Gastrocnemius medialis (tissue), 4 donors: ENCODE measurements at regions not wholly inside any gene's neighbourhood (a gene's known extent, or its start where the extent isn't known, plus 50 kb on each side); places are given as distances from the start of the nearest gene placed in this dataset.

ENCODE experiments used
- ATAC-seq, 2 donors: fragments of 150-250 bp; one replicate each; pipeline ENCODE4 v1.9.1; 2016
- DNase-seq, 2 donors: peaks; one replicate each; pipeline ENCODE4 v3.0.0-alpha.2; 2019
- H3K27ac ChIP-seq, 4 donors: fragments of 200-600 bp; sonication (generic); 1 replicate in 1 of 4; 2 replicates in 3 of 4; pipeline ENCODE4 v1.5.1; 2016 to 2018; ENCODE audit warnings: mild to moderate bottlenecking in 2 of 4, moderate library complexity in 1 of 4
- H3K27me3 ChIP-seq, 3 donors: fragments of 200-600 bp; sonication (generic) in 2 of 3; 1 replicate in 1 of 3; 2 replicates in 2 of 3; pipeline versions ENCODE4 v1.5.1 to v1.6.0; 2016 to 2019; ENCODE audit warnings: mild to moderate bottlenecking in 1 of 3, moderate library complexity in 1 of 3
- H3K36me3 ChIP-seq, 2 donors: fragments of 200-600 bp; sonication (generic) in 1 of 2; one replicate each; pipeline ENCODE4 v1.5.1; 2017 to 2018
- H3K4me1 ChIP-seq, 2 donors: fragments of 200-600 bp; sonication (generic) in 1 of 2; one replicate each; pipeline ENCODE4 v1.5.1; 2016 to 2017; ENCODE audit warnings: mild to moderate bottlenecking in 2 of 2
- H3K4me3 ChIP-seq, 4 donors: fragments of 200-600 bp; sonication (generic) in 3 of 4; 1 replicate in 1 of 4; 2 replicates in 3 of 4; pipeline ENCODE4 v1.5.1; 2016 to 2019; ENCODE audit warnings: mild to moderate bottlenecking in 2 of 4
- H3K9me3 ChIP-seq, 3 donors: fragments of 200-600 bp; sonication (generic) in 2 of 3; 1 replicate in 1 of 3; 2 replicates in 2 of 3; pipeline ENCODE4 v1.5.1; 2016 to 2019
- CTCF ChIP-seq, 5 experiments: fragments of 450-650 bp in 3 of 5; fragments of 200-600 bp in 2 of 5; sonication (generic) in 2 of 5; IDR thresholded peaks in 4 of 5; conservative IDR thresholded peaks in 1 of 5; 1 replicate in 4 of 5; 2 replicates in 1 of 5; pipeline ENCODE4 v1.5.1; 2016 to 2019; ENCODE audit warnings: antibody characterized with exemption in 5 of 5, mild to moderate bottlenecking in 3 of 5, moderate library complexity in 3 of 5
- POLR2A ChIP-seq, 2 donors: fragments of 450-650 bp; IDR thresholded peaks; one replicate each; pipeline ENCODE4 v1.6.1; 2017; ENCODE audit warnings: antibody characterized with exemption in 2 of 2, mild to moderate bottlenecking in 2 of 2, moderate library complexity in 2 of 2
- in situ Hi-C, 4 donors: fragments of 200-750 bp; cut with MboI; loops; one replicate each; pipeline versions ENCODE4 v1.15.0 to v1.8.0; 2017; ENCODE audit warnings: low sequenced_read_pairs in 4 of 4
- intact Hi-C: fragments of 100-400 bp; cut with DNase I; formaldehyde crosslinking; loops from one replicate; pipeline ENCODE4 v1.15.1; 2023; ENCODE audit warnings: low total_unique reads

DNA sequence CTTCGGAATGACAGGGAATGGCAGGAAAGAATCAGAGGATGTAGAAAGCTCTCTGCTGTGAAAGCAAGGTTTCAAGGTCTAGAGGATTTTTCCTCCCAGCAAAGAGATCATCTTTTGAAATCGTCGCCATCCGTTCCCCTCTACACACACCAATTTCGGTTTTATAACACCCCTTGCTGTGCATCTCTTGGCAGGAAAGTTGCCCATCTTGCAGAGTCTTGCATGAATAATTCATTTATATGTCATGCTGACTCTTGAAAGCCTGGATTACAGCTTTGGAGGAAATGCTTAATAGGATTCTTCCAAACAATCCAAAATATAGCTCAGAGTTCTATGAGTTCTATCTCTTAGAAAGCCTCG, 262.7 kb downstream of the CHL1 start:
- in situ Hi-C loops (no loop called here), intact Hi-C loops (no loop called here)
- ATAC-seq (no peak), DNase-seq (no peak)
- peaks cover 10 to 17% of the 10 kb centered on the region in 2 donors for H3K4me1 ChIP-seq
- H3K4me3 ChIP-seq = no peak overlapping the region
- no peaks in the 10 kb centered on the region for H3K27me3 ChIP-seq
- no peaks in the 10 kb centered on the region for H3K36me3 ChIP-seq
- no peak overlapping the region for H3K27ac ChIP-seq
- H3K9me3 ChIP-seq = no peaks in the 10 kb centered on the region
- TF ChIP-seq POLR2A (IDR thresholded peaks at IDR 0.05) (no peak), CTCF (IDR thresholded peaks at IDR 0.05 in 4 of 5, conservative IDR thresholded peaks at IDR 0.05 in 1 of 5) (no peak)

- H3K36me3 ChIP-seq = no peaks in the 10 kb centered on the region
- H3K27ac ChIP-seq = no peak overlapping the region
- H3K4me3 ChIP-seq = no peak overlapping the region
- TF ChIP-seq POLR2A (IDR thresholded peaks at IDR 0.05) (no peak), CTCF (IDR thresholded peaks at IDR 0.05 in 4 of 5, conservative IDR thresholded peaks at IDR 0.05 in 1 of 5) (no peak)
- H3K9me3 ChIP-seq = no peaks in the 10 kb centered on the region
- ATAC-seq = no peak
- peaks cover 10 to 17% of the 10 kb centered on the region in 2 donors for H3K4me1 ChIP-seq
- no peaks in the 10 kb centered on the region for H3K27me3 ChIP-seq
- no peak for DNase-seq
- intact Hi-C loops (no loop called here), in situ Hi-C loops (no loop called here)
Measured at GRCh38 chr3:461006-461405, 264.4 kb downstream of the CHL1 start.

DNA sequence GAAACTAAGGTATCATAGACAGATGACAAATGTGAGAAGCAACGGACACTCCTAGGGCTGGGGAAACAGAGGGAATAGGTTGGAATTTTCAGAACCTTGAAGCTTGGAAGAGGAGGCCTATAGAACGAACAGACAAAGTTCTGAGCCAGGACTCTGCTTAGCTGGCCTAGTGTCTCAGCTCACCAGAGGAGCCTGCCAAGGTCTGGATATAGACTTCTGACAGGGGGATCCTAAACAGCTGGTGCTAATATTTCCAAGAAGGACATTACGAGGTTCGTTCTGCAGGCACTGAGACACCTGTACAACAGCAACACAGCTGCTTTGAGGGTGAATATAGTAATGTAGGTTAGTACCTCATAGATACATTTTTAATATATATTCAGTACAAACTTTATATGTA, 266.3 kb downstream of the CHL1 start:
- intact Hi-C loops (no loop called here), in situ Hi-C loops (no loop called here)
- no peaks in the 10 kb centered on the region for H3K9me3 ChIP-seq
- ATAC-seq (no peak), DNase-seq (no peak)
- no peak overlapping the region for H3K4me3 ChIP-seq
- peaks cover 10 to 17% of the 10 kb centered on the region in 2 donors for H3K4me1 ChIP-seq
- no peak overlapping the region for H3K27ac ChIP-seq
- TF ChIP-seq POLR2A (IDR thresholded peaks at IDR 0.05) (no peak), CTCF (IDR thresholded peaks at IDR 0.05 in 4 of 5, conservative IDR thresholded peaks at IDR 0.05 in 1 of 5) (no peak)
- H3K27me3 ChIP-seq = no peaks in the 10 kb centered on the region
- H3K36me3 ChIP-seq = no peaks in the 10 kb centered on the region

GRCh38 chr3:463252-464192, 267.0 kb downstream of the CHL1 start:
- Histone ChIP-seq H3K36me3 (no peaks in the 10 kb centered on the region), H3K27ac (no peak overlapping the region), H3K9me3 (no peaks in the 10 kb centered on the region), H3K4me1 (peaks cover 10 to 17% of the 10 kb centered on the region in 2 donors), H3K4me3 (no peak overlapping the region), H3K27me3 (no peaks in the 10 kb centered on the region)
- in situ Hi-C loops = no loop called here
- ATAC-seq = no peak
- intact Hi-C loops = no loop called here
- DNase-seq = no peak
- no peak for TF ChIP-seq POLR2A (IDR thresholded peaks at IDR 0.05)
- TF ChIP-seq CTCF (IDR thresholded peaks at IDR 0.05 in 4 of 5, conservative IDR thresholded peaks at IDR 0.05 in 1 of 5) = no peak
